ENCODE measurements at regions not wholly inside any gene's neighbourhood (a gene's known extent, or its start where the extent isn't known, plus 50 kb on each side); places are given as distances from the start of the nearest gene placed in this dataset.
A peak's percentile ranks its signal among the peaks of the same experiment; 100 is the strongest.
"Not testable (repeated sequence)": the region's sequence is repeated elsewhere in the genome, so short reads cannot be mapped to it uniquely, and the experiment has no call there.

DNA sequence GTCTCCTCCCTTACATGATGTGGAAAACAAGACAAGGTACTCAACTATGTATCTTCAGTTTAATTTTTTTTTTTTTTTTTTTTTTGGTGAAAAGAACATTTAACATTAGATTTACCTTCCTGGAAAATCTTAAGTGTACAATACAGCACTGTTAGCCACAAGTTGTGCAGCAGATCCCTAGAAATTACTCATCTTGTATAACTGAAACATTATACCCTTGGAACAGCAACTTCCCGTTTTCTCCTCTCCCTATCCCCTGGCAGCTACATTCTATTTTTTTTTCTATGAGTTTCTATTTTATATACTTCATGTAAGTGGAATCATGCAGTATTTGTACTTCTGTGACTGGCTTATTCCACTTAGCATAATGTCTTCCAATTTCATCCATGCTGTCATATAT lies 421.9 kb upstream of the FTMT start:
- Histone ChIP-seq H3K4me3 (ENCODE audit: low read length) (no peak overlapping the region), H3K9ac (ENCODE audit: low read length) (no peak overlapping the region), H3K4me1 (ENCODE audit: control insufficient read depth, insufficient read depth, low read length) (no peaks in the 10 kb centered on the region), H3K9me3 (ENCODE audit: control insufficient read depth, low read length) (no peaks in the 10 kb centered on the region), H3K36me3 (ENCODE audit: control insufficient read depth, insufficient read depth, low read length, severe bottlenecking) (no peaks in the 10 kb centered on the region), H3K27me3 (replicated peaks; ENCODE audit: control insufficient read depth, insufficient read depth, low read length) (no peaks in the 10 kb centered on the region)
- peak; percentile 19 for DNase-seq (ENCODE audit: low read depth)

DNA sequence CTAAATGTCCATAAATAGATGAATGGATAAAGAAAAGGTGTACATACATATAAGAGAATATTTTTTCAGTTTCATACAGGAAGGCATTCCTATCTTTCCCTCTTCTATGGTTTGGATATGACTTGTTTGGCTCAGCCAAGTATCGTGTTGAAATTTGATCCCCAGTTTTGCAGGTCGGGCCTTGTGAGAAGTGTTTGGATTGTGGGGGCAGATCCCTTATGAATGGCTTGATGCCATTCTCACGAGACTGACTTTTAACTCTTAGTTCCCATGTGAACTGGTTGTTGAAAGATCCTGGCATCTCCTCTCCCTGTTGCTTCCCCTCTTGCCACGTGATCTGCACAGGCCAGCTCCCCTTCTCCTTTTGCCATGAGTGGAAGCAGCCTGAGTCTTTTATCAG lies 421.1 kb upstream of the FTMT start:
- H3K4me1 ChIP-seq (ENCODE audit: control insufficient read depth, insufficient read depth, low read length) = no peaks in the 10 kb centered on the region
- no peaks in the 10 kb centered on the region for H3K9me3 ChIP-seq (ENCODE audit: control insufficient read depth, low read length)
- DNase-seq (ENCODE audit: low read depth) = no peak
- no peak overlapping the region for H3K9ac ChIP-seq (ENCODE audit: low read length)
- H3K36me3 ChIP-seq (ENCODE audit: control insufficient read depth, insufficient read depth, low read length, severe bottlenecking) = no peaks in the 10 kb centered on the region
- H3K4me3 ChIP-seq (ENCODE audit: low read length) = no peak overlapping the region
- H3K27me3 ChIP-seq (replicated peaks; ENCODE audit: control insufficient read depth, insufficient read depth, low read length) = no peaks in the 10 kb centered on the region

DNA sequence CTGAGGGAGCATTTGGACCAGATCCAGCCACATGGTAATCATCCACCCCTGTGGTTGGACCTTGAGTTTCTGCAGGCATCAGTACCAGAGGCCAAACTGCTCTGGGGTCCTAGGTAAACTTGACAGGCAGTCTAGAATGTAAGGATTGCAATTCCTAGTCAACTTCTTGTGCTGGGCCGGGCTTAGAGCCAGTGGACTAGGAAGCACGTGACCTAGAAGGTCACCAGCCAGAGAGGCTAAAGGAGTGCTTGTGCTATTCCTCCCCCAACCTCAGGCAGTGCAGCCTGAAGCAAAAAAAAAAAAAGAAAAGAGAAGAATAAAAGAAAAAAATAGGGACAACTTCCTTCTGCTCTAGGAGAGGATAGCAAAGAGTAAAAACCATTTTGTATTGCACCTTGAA lies 406.2 kb upstream of the FTMT start:
- no peaks in the 10 kb centered on the region for H3K4me1 ChIP-seq (ENCODE audit: control insufficient read depth, insufficient read depth, low read length)

GRCh38 chr5:121462441-121462840 lies 389.2 kb upstream of the FTMT start:
- no peak for DNase-seq (ENCODE audit: low read depth)
- no peak overlapping the region for H3K9ac ChIP-seq (ENCODE audit: low read length)
- H3K4me3 ChIP-seq (ENCODE audit: low read length) = no peak overlapping the region
- H3K9me3 ChIP-seq (ENCODE audit: control insufficient read depth, low read length) = no peaks in the 10 kb centered on the region
- no peaks in the 10 kb centered on the region for H3K36me3 ChIP-seq (ENCODE audit: control insufficient read depth, insufficient read depth, low read length, severe bottlenecking)
- no peaks in the 10 kb centered on the region for H3K27me3 ChIP-seq (replicated peaks; ENCODE audit: control insufficient read depth, insufficient read depth, low read length)
- H3K4me1 ChIP-seq (ENCODE audit: control insufficient read depth, insufficient read depth, low read length) = no peaks in the 10 kb centered on the region

More for the DNA sequence above, 406.2 kb upstream of the FTMT start:
- no peak for DNase-seq (ENCODE audit: low read depth)
- peaks cover 7% of the 10 kb centered on the region for H3K9me3 ChIP-seq (ENCODE audit: control insufficient read depth, low read length)
- H3K27me3 ChIP-seq (replicated peaks; ENCODE audit: control insufficient read depth, insufficient read depth, low read length) = no peaks in the 10 kb centered on the region
- H3K4me3 ChIP-seq (ENCODE audit: low read length) = no peak overlapping the region
- no peak overlapping the region for H3K9ac ChIP-seq (ENCODE audit: low read length)
- no peaks in the 10 kb centered on the region for H3K36me3 ChIP-seq (ENCODE audit: control insufficient read depth, insufficient read depth, low read length, severe bottlenecking)

GRCh38 chr5:121471222-121471621 lies 380.5 kb upstream of the FTMT start:
- H3K9me3 ChIP-seq (ENCODE audit: control insufficient read depth, low read length); H3K4me3 ChIP-seq (ENCODE audit: low read length); H3K36me3 ChIP-seq (ENCODE audit: control insufficient read depth, insufficient read depth, low read length, severe bottlenecking); DNase-seq (ENCODE audit: low read depth); H3K4me1 ChIP-seq (ENCODE audit: control insufficient read depth, insufficient read depth, low read length); H3K27me3 ChIP-seq (replicated peaks; ENCODE audit: control insufficient read depth, insufficient read depth, low read length); H3K9ac ChIP-seq (ENCODE audit: low read length): not testable (repeated sequence)

DNA sequence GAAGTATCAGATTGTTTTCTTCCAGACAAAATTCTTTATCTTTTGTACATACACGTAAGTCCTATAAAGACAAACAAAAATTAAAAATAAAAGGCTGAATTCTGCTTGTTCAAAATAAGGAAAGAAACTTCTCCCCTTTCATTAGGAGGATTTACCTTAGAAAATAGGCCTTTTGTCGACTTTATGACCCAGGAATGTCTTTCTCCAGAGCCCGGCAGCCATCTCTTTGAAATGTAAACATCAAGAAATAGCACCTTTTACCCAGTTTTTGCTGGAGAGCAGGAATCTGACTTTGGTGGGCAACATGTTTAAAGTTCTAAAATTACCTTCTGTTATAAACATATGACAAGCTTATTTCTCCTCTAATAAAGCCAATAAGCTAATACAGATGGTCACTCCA lies 373.0 kb upstream of the FTMT start:
- H3K27me3 ChIP-seq (replicated peaks; ENCODE audit: control insufficient read depth, insufficient read depth, low read length) = no peaks in the 10 kb centered on the region
- H3K36me3 ChIP-seq (ENCODE audit: control insufficient read depth, insufficient read depth, low read length, severe bottlenecking) = no peaks in the 10 kb centered on the region
- no peak overlapping the region for H3K9ac ChIP-seq (ENCODE audit: low read length)
- no peak overlapping the region for H3K4me3 ChIP-seq (ENCODE audit: low read length)
- H3K9me3 ChIP-seq (ENCODE audit: control insufficient read depth, low read length) = no peaks in the 10 kb centered on the region
- no peaks in the 10 kb centered on the region for H3K4me1 ChIP-seq (ENCODE audit: control insufficient read depth, insufficient read depth, low read length)
- no peak for DNase-seq (ENCODE audit: low read depth)

DNA sequence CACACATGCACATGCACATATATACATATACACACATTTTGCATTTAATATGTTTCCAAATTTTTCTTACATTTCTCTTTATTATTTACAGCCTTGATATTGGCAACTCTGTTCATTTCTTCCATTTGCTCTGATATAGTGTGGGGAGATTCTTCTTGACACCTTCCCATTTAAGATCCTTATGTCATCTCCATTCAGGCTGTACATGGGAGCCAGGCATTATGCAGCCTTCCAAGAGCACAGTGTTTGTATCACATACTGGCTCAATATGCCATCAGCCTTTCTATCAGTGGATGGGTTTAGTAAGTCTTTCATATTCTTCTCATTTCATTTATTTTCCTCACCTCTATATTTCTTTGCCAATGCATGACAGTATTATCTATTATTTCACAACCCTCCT lies 372.3 kb upstream of the FTMT start:
- Histone ChIP-seq H3K27me3 (replicated peaks; ENCODE audit: control insufficient read depth, insufficient read depth, low read length) (no peaks in the 10 kb centered on the region), H3K9me3 (ENCODE audit: control insufficient read depth, low read length) (no peaks in the 10 kb centered on the region), H3K4me1 (ENCODE audit: control insufficient read depth, insufficient read depth, low read length) (no peaks in the 10 kb centered on the region), H3K4me3 (ENCODE audit: low read length) (no peak overlapping the region), H3K36me3 (ENCODE audit: control insufficient read depth, insufficient read depth, low read length, severe bottlenecking) (no peaks in the 10 kb centered on the region), H3K9ac (ENCODE audit: low read length) (no peak overlapping the region)
- DNase-seq (ENCODE audit: low read depth) = no peak

GRCh38 chr5:121485281-121485680 lies 366.4 kb upstream of the FTMT start:
- H3K4me1 ChIP-seq (ENCODE audit: control insufficient read depth, insufficient read depth, low read length) = no peaks in the 10 kb centered on the region
- no peaks in the 10 kb centered on the region for H3K36me3 ChIP-seq (ENCODE audit: control insufficient read depth, insufficient read depth, low read length, severe bottlenecking)
- DNase-seq (ENCODE audit: low read depth) = no peak
- H3K4me3 ChIP-seq (ENCODE audit: low read length) = no peak overlapping the region
- no peaks in the 10 kb centered on the region for H3K27me3 ChIP-seq (replicated peaks; ENCODE audit: control insufficient read depth, insufficient read depth, low read length)
- H3K9ac ChIP-seq (ENCODE audit: low read length) = no peak overlapping the region
- no peaks in the 10 kb centered on the region for H3K9me3 ChIP-seq (ENCODE audit: control insufficient read depth, low read length)

DNA sequence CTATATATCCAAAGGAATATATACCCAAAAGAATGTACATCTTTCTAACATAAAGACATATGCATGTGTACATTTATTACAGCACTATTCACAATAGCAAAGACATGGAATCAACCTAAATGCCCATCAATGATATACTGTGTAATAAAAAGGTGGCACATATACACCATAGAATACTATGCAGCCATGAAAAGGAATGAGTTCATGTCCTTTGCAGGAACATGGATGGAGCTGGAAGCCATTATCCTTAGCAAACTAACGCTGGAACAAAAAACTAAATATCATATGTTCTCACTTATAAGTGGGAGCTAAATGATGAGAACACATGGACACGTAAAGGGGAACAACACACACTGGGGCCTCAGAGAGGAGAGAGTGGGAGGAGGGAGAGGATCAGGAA lies 365.7 kb upstream of the FTMT start:
- not testable (repeated sequence) for H3K36me3 ChIP-seq (ENCODE audit: control insufficient read depth, insufficient read depth, low read length, severe bottlenecking); H3K4me1 ChIP-seq (ENCODE audit: control insufficient read depth, insufficient read depth, low read length); H3K27me3 ChIP-seq (replicated peaks; ENCODE audit: control insufficient read depth, insufficient read depth, low read length); DNase-seq (ENCODE audit: low read depth); H3K9ac ChIP-seq (ENCODE audit: low read length); H3K4me3 ChIP-seq (ENCODE audit: low read length); H3K9me3 ChIP-seq (ENCODE audit: control insufficient read depth, low read length)

- Histone ChIP-seq H3K4me3 (ENCODE audit: low read length) (no peak overlapping the region), H3K4me1 (ENCODE audit: control insufficient read depth, insufficient read depth, low read length) (no peaks in the 10 kb centered on the region), H3K9ac (ENCODE audit: low read length) (no peak overlapping the region), H3K9me3 (ENCODE audit: control insufficient read depth, low read length) (no peaks in the 10 kb centered on the region), H3K27me3 (replicated peaks; ENCODE audit: control insufficient read depth, insufficient read depth, low read length) (no peaks in the 10 kb centered on the region), H3K36me3 (ENCODE audit: control insufficient read depth, insufficient read depth, low read length, severe bottlenecking) (no peaks in the 10 kb centered on the region)
- DNase-seq (ENCODE audit: low read depth) = no peak
Observed at GRCh38 chr5:121489972-121490371, 361.7 kb upstream of the FTMT start.

DNA sequence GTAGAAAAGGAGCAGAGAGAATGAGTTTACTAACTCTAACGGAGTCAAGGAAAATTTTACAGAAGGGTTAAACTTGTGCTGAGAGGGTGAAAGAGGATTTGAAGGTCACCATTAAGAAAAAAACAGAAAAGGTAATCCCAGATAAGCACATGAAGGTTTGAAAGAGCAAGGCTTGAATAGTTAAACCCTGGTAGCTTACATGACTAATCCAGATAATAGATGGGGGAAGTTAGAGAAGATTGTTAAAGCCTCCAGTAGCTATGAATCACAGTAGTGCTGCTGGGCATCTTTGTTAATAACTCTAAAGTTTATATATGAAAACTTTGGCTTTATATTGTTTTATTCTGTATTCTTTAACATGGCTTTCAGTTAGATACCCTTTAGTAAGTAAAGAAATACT lies 354.5 kb upstream of the FTMT start:
- Histone ChIP-seq H3K36me3 (ENCODE audit: control insufficient read depth, insufficient read depth, low read length, severe bottlenecking) (no peaks in the 10 kb centered on the region), H3K4me1 (ENCODE audit: control insufficient read depth, insufficient read depth, low read length) (no peaks in the 10 kb centered on the region), H3K4me3 (ENCODE audit: low read length) (no peak overlapping the region), H3K9ac (ENCODE audit: low read length) (no peak overlapping the region), H3K9me3 (ENCODE audit: control insufficient read depth, low read length) (no peaks in the 10 kb centered on the region), H3K27me3 (replicated peaks; ENCODE audit: control insufficient read depth, insufficient read depth, low read length) (no peaks in the 10 kb centered on the region)
- peak; percentile 15 for DNase-seq (ENCODE audit: low read depth)

DNA sequence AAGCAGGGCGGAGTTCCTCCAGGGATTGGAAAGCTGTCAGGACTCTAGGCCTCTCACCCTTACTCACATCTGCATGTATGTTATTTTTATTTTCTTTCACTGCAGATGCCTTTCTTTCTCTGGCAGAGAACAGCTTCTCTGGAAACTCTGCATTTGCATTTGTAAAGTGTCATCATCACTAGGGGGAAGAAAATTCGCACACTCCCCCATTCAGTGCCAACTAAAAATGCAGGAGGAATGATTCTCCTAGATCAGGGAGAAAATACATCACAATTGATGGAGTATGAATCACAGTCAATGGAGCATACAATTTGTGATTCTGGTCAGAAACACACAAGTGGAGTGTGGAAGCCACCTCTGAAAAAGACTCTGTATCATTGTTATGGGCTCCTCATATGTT lies 351.4 kb upstream of the FTMT start:
- DNase-seq (ENCODE audit: low read depth) = no peak
- Histone ChIP-seq H3K9ac (ENCODE audit: low read length) (no peak overlapping the region), H3K36me3 (ENCODE audit: control insufficient read depth, insufficient read depth, low read length, severe bottlenecking) (no peaks in the 10 kb centered on the region), H3K4me3 (ENCODE audit: low read length) (no peak overlapping the region), H3K4me1 (ENCODE audit: control insufficient read depth, insufficient read depth, low read length) (no peaks in the 10 kb centered on the region), H3K9me3 (ENCODE audit: control insufficient read depth, low read length) (no peaks in the 10 kb centered on the region), H3K27me3 (replicated peaks; ENCODE audit: control insufficient read depth, insufficient read depth, low read length) (no peaks in the 10 kb centered on the region)
